ENCODE measurements at regions not wholly inside any gene's neighbourhood (a gene's known extent, or its start where the extent isn't known, plus 50 kb on each side); places are given as distances from the start of the nearest gene placed in this dataset.

DNA sequence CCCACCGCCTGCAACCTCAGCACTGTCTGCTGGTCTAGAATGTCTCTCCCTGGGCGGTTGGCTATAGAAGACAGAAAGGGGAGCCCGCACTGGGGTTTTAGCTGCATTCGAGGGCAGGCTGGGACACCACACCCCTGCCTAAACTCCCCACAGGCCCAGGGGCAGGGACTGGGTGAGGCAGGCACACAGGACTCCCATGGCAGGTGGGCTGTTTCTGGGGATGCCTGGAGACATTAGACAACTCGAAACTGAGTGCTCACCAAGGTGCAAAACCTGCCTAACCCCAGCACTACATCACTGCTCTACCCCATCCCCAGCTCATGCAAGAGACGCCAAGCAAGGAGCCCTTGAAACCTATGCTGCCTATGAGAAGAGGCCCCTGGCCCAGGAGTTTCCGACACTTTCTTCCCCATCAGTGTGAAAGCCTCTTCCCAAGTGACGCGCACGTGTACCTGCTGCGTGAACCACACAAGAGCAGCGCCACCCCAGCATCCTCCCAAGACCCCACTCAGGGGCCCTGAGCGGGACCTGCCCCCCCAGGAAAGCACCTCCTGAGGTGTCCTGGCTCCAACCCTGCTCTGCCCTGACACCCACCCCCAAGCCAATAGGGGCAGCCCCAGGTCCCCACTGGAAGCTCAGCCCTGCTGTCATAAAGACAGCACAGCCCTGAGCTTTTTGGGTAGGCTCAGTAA is 121.2 kb downstream of the TUBA3C start:
- no peak for DNase-seq
- intact Hi-C loops (cut with DNase I; ENCODE audit: low total_unique reads): no loop called here
- TF ChIP-seq POLR2AphosphoS5 (IDR thresholded peaks at IDR 0.05) (no peak), POLR2A (IDR thresholded peaks at IDR 0.05) (no peak)
- TF ChIP-seq, protein P1, sequence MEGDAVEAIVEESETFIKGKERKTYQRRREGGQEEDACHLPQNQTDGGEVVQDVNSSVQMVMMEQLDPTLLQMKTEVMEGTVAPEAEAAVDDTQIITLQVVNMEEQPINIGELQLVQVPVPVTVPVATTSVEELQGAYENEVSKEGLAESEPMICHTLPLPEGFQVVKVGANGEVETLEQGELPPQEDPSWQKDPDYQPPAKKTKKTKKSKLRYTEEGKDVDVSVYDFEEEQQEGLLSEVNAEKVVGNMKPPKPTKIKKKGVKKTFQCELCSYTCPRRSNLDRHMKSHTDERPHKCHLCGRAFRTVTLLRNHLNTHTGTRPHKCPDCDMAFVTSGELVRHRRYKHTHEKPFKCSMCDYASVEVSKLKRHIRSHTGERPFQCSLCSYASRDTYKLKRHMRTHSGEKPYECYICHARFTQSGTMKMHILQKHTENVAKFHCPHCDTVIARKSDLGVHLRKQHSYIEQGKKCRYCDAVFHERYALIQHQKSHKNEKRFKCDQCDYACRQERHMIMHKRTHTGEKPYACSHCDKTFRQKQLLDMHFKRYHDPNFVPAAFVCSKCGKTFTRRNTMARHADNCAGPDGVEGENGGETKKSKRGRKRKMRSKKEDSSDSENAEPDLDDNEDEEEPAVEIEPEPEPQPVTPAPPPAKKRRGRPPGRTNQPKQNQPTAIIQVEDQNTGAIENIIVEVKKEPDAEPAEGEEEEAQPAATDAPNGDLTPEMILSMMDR (IDR thresholded peaks at IDR 0.05 in 8 of 11, conservative IDR thresholded peaks at IDR 0.05 in 3 of 11): no peak
- H3K27ac ChIP-seq: no peak overlapping the region
- H3K9me3 ChIP-seq: peaks cover 0 to 76% (median 30%) of the 10 kb centered on the region in 8 donors
- H3K36me3 ChIP-seq: no peaks in the 10 kb centered on the region
- no peaks in the 10 kb centered on the region for H3K27me3 ChIP-seq (replicated peaks in 1 of 7)
- WGBS, 5 donors: 86 to 94% (median 90%) methylated on average over 12 to 13 of the region's 13 CpGs
- no peak overlapping the region for H3K4me3 ChIP-seq
- H3K4me1 ChIP-seq: no peaks in the 10 kb centered on the region

DNA sequence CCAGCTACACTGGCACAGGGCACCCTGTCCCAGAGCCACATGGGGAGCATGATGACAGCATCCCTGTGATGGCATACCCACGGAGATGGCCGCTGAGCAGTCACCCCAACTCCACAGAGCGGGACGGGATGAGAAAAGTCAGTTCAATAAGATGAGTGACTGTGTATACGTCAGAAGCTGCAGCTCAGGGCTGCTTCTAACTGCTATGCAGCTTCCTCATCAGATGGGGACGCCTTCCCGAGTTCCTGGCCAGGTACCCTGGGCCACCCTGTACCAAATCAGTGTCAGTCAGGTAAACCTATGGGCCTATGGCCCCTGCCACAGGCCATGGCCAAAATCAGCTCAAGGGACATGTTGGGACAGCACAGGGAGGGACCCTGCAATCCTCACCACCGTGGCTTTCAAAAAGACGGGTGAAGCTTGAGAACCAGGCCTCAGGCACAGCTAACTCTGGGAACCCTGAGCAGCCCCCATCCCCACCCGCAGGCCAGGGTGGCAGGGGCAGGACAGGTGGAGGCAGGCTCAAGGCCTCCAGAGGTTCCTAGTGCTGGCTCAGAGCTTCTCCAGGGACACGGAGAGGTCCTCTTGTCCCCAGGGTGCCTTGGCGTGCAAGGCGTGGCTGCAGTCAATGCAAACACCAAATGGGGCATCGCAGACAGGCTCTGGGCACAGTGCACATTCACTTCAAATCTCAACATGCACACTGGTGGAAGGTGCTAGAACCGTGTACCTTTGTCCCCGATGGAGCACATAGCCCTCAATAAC is 122.4 kb downstream of the TUBA3C start:
- 73 to 85% (median 75%) methylated on average over 10 to 16 of the region's 16 CpGs for WGBS, 5 donors
- H3K9me3 ChIP-seq: peaks cover 0 to 76% (median 20%) of the 10 kb centered on the region in 8 donors
- H3K36me3 ChIP-seq: no peaks in the 10 kb centered on the region
- intact Hi-C loops (cut with DNase I; ENCODE audit: low total_unique reads): no loop called here
- no peak overlapping the region for H3K27ac ChIP-seq
- H3K27me3 ChIP-seq (replicated peaks in 1 of 7): no peaks in the 10 kb centered on the region
- H3K4me1 ChIP-seq: no peaks in the 10 kb centered on the region
- DNase-seq: no peak
- TF ChIP-seq POLR2AphosphoS5 (IDR thresholded peaks at IDR 0.05) (no peak), POLR2A (IDR thresholded peaks at IDR 0.05) (no peak)
- TF ChIP-seq, protein P1 (IDR thresholded peaks at IDR 0.05 in 8 of 11, conservative IDR thresholded peaks at IDR 0.05 in 3 of 11): no peak
- no peak overlapping the region for H3K4me3 ChIP-seq

DNA sequence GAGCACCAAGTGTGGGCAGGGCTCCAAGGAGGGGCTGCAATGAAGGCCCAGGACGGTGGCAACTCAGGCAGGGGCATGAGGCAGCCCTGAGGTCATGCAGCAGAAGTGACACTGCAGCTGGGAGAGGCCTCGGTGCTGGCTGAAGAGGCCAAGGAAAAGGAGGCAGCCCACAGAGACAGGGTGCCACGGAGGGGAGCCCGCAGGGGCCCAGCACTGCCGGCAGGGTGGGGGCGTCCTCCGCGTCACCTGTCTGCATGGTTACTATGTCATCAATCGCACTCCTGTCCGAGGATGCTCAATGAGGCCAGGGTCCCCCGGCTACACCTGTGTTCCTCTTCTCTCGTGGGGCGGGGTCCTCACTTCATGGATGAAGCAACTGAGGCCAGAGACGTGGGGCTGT is 123.1 kb downstream of the TUBA3C start:
- DNase-seq: peak; percentile 69
- Histone ChIP-seq H3K36me3 (no peaks in the 10 kb centered on the region), H3K27me3 (replicated peaks in 1 of 7) (no peaks in the 10 kb centered on the region), H3K4me3 (no peak overlapping the region), H3K4me1 (no peaks in the 10 kb centered on the region), H3K27ac (no peak overlapping the region), H3K9me3 (peaks cover 0 to 76% (median 18%) of the 10 kb centered on the region in 8 donors)
- 79 to 89% (median 88%) methylated on average over 12 to 14 of the region's 14 CpGs for WGBS, 5 donors
- intact Hi-C loops (cut with DNase I; ENCODE audit: low total_unique reads): no loop called here
- TF ChIP-seq POLR2A (IDR thresholded peaks at IDR 0.05) (no peak), POLR2AphosphoS5 (IDR thresholded peaks at IDR 0.05) (no peak)
- TF ChIP-seq, protein P1 (IDR thresholded peaks at IDR 0.05 in 8 of 11, conservative IDR thresholded peaks at IDR 0.05 in 3 of 11): no peak
